HUES48 (cell line): ENCODE measurements at regions not wholly inside any gene's neighbourhood (a gene's known extent, or its start where the extent isn't known, plus 50 kb on each side); places are given as distances from the start of the nearest gene placed in this dataset.
"Not testable (repeated sequence)": the region's sequence is repeated elsewhere in the genome, so short reads cannot be mapped to it uniquely, and the experiment has no call there.

Experiments used
- H3K27ac ChIP-seq: one replicate; pipeline ENCODE4 v1.7.0; 2013; ENCODE audit warnings: low read depth, low read length, inconsistent platforms
- H3K27me3 ChIP-seq: 2 replicates; pipeline ENCODE4 v1.6.1; 2013; ENCODE audit warnings: mild to moderate bottlenecking, low read length; ENCODE audit not compliant: control insufficient read depth, insufficient read depth
- H3K36me3 ChIP-seq: 2 replicates; pipeline ENCODE4 v1.6.1; 2013; ENCODE audit warnings: low read length; ENCODE audit not compliant: control insufficient read depth, insufficient read depth
- H3K4me1 ChIP-seq: 2 replicates; pipeline ENCODE4 v1.6.1; 2013; ENCODE audit warnings: mild to moderate bottlenecking, low read length; ENCODE audit not compliant: control insufficient read depth, insufficient read depth
- H3K4me3 ChIP-seq: 2 replicates; pipeline ENCODE4 v1.5.1; 2013; ENCODE audit warnings: mild to moderate bottlenecking, low read depth, low read length
- H3K9ac ChIP-seq: 2 replicates; pipeline ENCODE4 v1.6.1; 2013; ENCODE audit warnings: mild to moderate bottlenecking, low read depth, low read length, moderate library complexity
- H3K9me3 ChIP-seq: 2 replicates; pipeline ENCODE4 v1.6.1; 2013; ENCODE audit warnings: low read length; ENCODE audit not compliant: control insufficient read depth, insufficient read depth

GRCh38 chr16:24665942-24666341, 63.5 kb upstream of the TNRC6A start:
- H3K27ac ChIP-seq, result not testable (repeated sequence)

DNA sequence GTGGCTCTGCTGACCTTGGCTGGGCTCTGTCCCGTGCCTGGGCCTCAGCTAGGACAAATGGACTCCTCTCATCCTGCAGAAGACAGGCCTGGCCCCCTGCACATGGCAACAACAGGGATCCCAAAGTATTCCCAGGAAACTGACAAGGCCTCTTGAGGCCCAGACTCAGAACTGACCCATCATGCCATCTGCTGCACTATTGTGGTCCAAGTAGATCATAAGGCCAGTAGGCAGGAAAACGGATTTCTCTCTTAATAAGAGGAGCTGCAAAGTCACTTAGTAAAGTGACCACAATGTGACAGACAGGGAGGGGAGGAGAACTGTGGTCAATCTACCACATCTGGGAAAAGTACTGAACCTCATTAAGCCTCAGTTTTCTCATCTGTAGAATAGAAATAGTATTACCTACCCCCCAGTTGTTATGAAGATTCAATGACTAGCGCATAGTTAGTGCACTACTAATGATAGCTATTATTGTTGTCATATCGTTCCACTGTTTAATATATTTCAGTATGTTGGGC, 62.1 kb upstream of the TNRC6A start:
- H3K9ac ChIP-seq, result no peak overlapping the region
- H3K9me3 ChIP-seq, result no peaks in the 10 kb centered on the region
- H3K27ac ChIP-seq, result no peak overlapping the region
- H3K4me1 ChIP-seq, result peaks cover 13% of the 10 kb centered on the region
- H3K4me3 ChIP-seq, result no peak overlapping the region
- no peaks in the 10 kb centered on the region for H3K36me3 ChIP-seq
- no peaks in the 10 kb centered on the region for H3K27me3 ChIP-seq

More at GRCh38 chr16:24665942-24666341, 63.5 kb upstream of the TNRC6A start:
- not testable (repeated sequence) for H3K4me1 ChIP-seq, H3K27me3 ChIP-seq, H3K36me3 ChIP-seq, H3K4me3 ChIP-seq, H3K9me3 ChIP-seq, H3K9ac ChIP-seq

GRCh38 chr16:24668481-24669061, 60.9 kb upstream of the TNRC6A start:
- H3K27ac ChIP-seq, result no peak overlapping the region
- H3K36me3 ChIP-seq, result no peaks in the 10 kb centered on the region
- H3K4me1 ChIP-seq, result peaks cover 13% of the 10 kb centered on the region
- no peaks in the 10 kb centered on the region for H3K9me3 ChIP-seq
- no peak overlapping the region for H3K9ac ChIP-seq
- no peaks in the 10 kb centered on the region for H3K27me3 ChIP-seq
- no peak overlapping the region for H3K4me3 ChIP-seq

DNA sequence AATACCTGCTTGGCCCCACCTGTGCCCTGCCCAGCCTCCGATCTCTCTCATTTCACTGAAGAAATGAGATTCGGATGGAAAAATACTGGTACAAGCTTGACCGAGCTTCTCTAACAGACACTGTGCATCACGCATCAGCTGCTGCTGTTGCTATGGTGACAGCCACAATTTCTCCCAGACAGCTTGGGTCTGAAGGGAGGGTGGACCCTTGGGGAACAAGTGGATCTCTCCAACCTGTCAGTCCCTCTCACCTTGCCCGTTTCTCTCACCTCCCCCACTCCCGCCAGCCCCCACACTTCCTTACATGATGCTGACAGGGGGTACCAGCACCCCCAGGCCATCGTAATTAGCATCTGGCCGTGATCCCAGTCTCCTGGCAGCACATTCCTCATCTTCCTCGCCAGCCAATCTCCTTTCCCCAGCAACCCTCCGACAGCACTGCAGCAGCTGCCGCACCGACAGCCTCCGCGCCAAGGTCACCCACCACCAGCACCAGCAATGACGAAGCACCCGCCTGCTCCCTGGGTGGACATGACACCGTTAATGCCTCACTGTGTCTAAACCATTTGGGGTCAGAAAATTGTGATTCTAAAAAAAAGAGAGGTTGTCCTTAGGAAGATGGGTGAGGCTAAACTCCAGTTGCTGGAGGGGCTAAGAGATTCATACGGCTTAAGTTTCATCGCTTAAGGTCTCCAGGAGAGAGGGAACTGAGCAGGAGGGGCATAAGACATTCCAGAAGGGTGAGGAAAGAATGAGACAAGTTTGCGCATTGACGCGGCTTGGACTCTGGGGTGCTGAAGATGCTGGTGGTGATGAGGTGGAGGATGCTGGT, 58.6 kb upstream of the TNRC6A start:
- H3K4me1 ChIP-seq, result peaks cover 13% of the 10 kb centered on the region
- no peaks in the 10 kb centered on the region for H3K27me3 ChIP-seq
- H3K4me3 ChIP-seq, result peak overlapping the region; percentile 31
- no peak overlapping the region for H3K9ac ChIP-seq
- H3K9me3 ChIP-seq, result no peaks in the 10 kb centered on the region
- H3K27ac ChIP-seq, result no peak overlapping the region
- H3K36me3 ChIP-seq, result no peaks in the 10 kb centered on the region

GRCh38 chr16:24671455-24671954, 57.9 kb upstream of the TNRC6A start:
- H3K4me3 ChIP-seq, result no peak overlapping the region; the same call in 1 of the 2 replicates
- H3K4me1 ChIP-seq, result peaks cover 13% of the 10 kb centered on the region
- no peak overlapping the region for H3K9ac ChIP-seq
- H3K27me3 ChIP-seq, result no peaks in the 10 kb centered on the region
- no peaks in the 10 kb centered on the region for H3K36me3 ChIP-seq
- no peaks in the 10 kb centered on the region for H3K9me3 ChIP-seq
- H3K27ac ChIP-seq, result no peak overlapping the region

DNA sequence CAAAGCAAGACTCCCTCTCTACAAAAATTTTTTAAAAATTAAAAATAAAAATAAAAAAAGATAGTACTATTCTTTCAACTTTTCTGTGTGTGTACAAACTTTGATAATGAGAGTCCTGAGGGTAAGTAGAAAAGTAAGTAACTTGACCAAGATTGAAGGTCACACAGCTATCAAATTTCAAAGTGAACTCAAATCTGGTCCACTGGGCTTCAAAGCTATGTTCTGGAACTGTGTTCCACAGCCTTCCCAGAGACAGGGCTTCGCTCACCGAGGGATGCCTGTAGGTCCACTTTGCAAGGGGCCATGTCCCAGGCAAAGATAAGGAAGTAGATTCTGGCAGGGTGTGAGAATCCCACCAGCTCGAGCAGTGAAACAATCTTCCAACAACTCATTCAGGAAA, 56.3 kb upstream of the TNRC6A start:
- Histone ChIP-seq H3K4me3 (no peak overlapping the region), H3K4me1 (peaks cover 13% of the 10 kb centered on the region), H3K9me3 (no peaks in the 10 kb centered on the region), H3K27ac (no peak overlapping the region), H3K27me3 (no peaks in the 10 kb centered on the region), H3K9ac (no peak overlapping the region), H3K36me3 (no peaks in the 10 kb centered on the region)

DNA sequence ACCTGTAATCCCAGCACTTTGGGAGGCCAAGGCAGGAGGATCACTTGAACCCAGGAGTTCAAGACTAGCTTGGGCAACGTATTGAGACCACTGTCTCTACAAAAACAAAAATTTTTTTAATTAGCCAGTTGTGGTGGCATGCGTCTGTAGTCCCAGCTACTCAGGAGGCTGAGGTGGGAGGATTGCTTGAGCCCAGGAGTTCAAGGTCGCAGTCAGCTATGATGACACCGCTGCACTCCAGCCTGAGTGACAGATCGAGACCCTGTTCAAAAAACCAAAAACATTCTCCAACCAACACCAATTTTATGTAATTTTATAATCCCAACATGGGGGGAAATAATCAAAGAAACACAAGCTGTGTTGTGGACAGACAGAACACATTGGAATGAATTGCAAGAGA, 54.6 kb upstream of the TNRC6A start:
- no peak overlapping the region for H3K9ac ChIP-seq
- H3K9me3 ChIP-seq, result no peaks in the 10 kb centered on the region
- no peak overlapping the region for H3K27ac ChIP-seq
- H3K4me1 ChIP-seq, result peaks cover 13% of the 10 kb centered on the region
- H3K4me3 ChIP-seq, result no peak overlapping the region
- H3K27me3 ChIP-seq, result no peaks in the 10 kb centered on the region
- H3K36me3 ChIP-seq, result no peaks in the 10 kb centered on the region

DNA sequence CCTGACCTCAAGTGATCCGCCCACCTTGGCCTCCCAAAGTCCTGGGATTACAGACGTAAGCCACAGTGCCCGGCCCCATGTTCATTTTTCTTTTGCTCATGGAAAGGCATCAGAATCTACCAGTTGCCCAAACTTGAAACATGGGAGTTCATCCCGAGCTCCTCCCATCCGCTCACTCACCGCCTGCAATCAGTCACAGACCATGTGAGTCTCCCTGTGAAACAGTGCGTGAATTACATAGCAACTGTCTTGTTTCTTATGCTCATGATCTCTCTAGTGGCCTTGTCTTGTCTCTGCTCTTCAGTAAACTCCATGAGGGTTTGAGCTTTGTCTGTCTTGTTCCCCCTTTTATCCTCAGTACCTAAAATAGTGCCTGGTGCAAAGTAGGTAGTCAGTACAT, 52.1 kb upstream of the TNRC6A start:
- Histone ChIP-seq H3K4me3 (no peak overlapping the region), H3K9me3 (no peaks in the 10 kb centered on the region), H3K9ac (no peak overlapping the region), H3K27me3 (no peaks in the 10 kb centered on the region), H3K36me3 (no peaks in the 10 kb centered on the region), H3K27ac (no peak overlapping the region), H3K4me1 (no peaks in the 10 kb centered on the region)
